ENCODE measurements at regions not wholly inside any gene's neighbourhood (a gene's known extent, or its start where the extent isn't known, plus 50 kb on each side); places are given as distances from the start of the nearest gene placed in this dataset.

- DNase-seq (no peak), ATAC-seq (ENCODE audit: poor library complexity) (no peak)
- intact Hi-C loops (cut with DNase I) = no loop called here
Observed at GRCh38 chr12:44961887-44962286, 85.8 kb upstream of the NELL2 start.

- intact Hi-C loops (cut with DNase I) = no loop called here
- DNase-seq (no peak), ATAC-seq (ENCODE audit: poor library complexity) (no peak)
Observed at GRCh38 chr12:44960856-44961255, 84.7 kb upstream of the NELL2 start.

DNA sequence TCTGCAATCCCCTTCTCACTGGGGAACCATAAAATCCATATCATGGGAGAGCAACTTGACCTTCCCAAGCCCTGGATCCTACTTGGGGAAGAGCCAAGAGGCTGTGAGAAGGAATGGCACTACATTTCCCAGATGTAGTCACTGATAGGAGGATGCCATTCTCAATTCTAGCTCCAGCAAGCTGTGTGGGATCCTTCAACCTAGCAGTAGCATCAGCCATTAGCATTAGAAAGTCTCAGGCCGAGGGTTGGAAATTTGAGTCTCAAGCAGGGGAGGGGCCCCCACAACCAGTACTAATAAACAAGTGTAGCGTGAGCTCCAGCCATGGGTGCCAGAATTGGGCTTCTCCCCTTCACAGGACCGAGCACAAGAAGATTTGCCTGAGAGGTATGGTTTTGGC is 84.3 kb upstream of the NELL2 start:
- DNase-seq = no peak
- intact Hi-C loops (cut with DNase I) = no loop called here
- ATAC-seq (ENCODE audit: poor library complexity) = no peak

DNA sequence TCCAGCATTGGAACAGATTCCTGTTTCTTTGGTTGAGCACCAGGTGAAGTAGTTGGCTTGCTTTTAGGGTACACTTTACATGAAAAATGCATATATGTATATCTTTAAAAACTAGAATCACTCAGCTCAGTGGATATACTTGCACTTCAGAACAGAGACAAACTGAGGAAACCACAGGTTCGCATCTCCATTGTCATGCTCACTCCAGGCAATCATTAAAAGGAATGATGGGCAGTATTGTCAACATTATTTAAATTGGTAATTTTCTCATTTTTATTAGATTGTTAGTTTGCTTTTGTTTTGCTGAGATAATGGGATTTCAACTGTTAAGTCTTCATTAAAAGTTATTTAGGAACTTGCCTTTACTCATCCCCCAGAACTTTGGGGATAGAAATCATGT is 71.0 kb upstream of the NELL2 start:
- intact Hi-C loops (cut with DNase I) = no loop called here
- ATAC-seq (ENCODE audit: poor library complexity) (no peak), DNase-seq (no peak)

DNA sequence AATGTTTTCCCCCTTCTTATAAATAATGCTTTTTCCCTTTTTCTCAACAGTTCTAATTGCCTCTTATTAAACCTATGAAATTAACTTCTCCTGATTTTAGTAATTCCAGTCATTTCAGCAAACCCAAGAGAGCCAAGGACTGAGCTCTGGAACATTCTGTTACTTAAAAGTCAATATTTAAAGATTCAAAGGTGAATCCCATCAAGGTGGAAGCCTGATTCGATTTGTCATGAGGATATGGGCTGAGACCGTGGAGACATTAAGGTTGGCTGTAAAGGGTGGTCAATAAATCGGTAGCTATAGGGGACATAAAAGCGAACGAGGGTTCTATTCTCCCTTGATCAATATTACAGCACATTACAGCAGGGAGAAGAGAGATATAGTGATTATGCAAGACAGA is 66.6 kb upstream of the NELL2 start:
- no peak for ATAC-seq (ENCODE audit: poor library complexity)
- intact Hi-C loops (cut with DNase I) = no loop called here
- DNase-seq = no peak

GRCh38 chr12:44930972-44931600 is 55.0 kb upstream of the NELL2 start:
- ATAC-seq (ENCODE audit: poor library complexity) = peak; percentile 58
- intact Hi-C loops (cut with DNase I) = loop anchor here (5.0 kb wide), 1 partner anchor 914 kb away; no protein-coding TSS in a partner anchor
- DNase-seq = no peak

DNA sequence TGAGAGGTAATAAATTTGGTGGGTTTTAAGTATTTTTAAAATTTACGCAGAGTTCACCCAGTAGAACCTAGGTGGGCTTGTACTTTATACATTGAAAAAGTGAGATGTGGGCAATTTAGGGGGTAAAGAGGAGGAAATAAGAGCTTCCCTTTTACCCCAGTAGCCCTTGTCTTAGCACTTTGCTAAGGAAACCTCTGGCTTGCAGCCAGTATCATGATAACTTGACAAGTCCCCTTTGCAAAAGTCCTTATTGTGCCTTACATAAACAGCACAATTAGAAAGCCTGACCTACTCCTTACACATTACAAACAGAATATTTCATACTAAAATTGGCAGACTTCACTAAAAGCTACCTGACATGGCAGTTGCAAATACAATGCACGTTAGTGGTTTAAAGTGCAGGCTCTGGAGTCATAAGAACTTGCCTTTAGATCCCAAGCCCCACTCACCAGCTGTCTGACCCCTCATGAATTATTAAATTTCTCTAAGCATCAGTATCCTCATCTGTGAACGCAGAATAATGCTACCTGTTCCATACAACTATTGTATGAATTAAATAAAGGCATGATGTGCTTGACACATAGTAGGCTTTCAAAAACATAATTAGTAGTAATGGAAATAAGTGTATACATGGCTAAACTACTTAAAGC is 53.2 kb upstream of the NELL2 start:
- DNase-seq (no peak), ATAC-seq (ENCODE audit: poor library complexity) (no peak)
- intact Hi-C loops (cut with DNase I) = no loop called here
